Hypothalamus (tissue), 51 donors: ENCODE measurements at regions not wholly inside any gene's neighbourhood (a gene's known extent, or its start where the extent isn't known, plus 50 kb on each side); places are given as distances from the start of the nearest gene placed in this dataset.
"Not testable (repeated sequence)": the region's sequence is repeated elsewhere in the genome, so short reads cannot be mapped to it uniquely, and the experiment has no call there.

Experiments
- DNase-seq, 51 donors: peaks; one replicate each; lab custom pipeline; 2025; lab: John Stamatoyannopoulos, UW

- not testable (repeated sequence) for DNase-seq
Measured at GRCh38 chr6:153442749-153443148, 311.7 kb upstream of the RGS17 start.

GRCh38 chr6:153442096-153442495 is 311.0 kb upstream of the RGS17 start:
- no peak for DNase-seq

DNA sequence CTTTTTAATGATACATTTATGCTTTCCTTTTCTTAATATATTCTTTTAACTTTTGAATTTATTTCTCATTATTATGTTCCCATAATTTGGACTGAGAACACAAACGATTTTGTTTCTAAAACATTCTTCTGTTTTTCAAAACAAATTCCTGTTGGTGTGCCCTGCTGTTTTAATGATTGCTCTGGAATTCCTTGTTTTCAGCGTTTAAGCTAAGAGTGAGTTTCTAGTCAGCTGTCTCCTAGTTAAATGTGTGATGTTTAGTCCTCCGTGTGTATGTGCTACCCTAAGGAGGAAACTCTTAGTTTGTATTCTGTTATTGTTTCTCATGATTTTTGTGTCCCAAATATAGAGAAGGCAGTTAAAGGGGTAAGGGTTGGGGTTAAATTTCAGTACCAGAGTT is 306.1 kb upstream of the RGS17 start:
- no peak for DNase-seq

- no peak for DNase-seq
Measured at GRCh38 chr6:153436351-153436750, 305.3 kb upstream of the RGS17 start.

- DNase-seq = no peak
Measured at GRCh38 chr6:153435787-153436186, 304.7 kb upstream of the RGS17 start.

- no peak for DNase-seq
Measured at GRCh38 chr6:153425536-153425935, 294.5 kb upstream of the RGS17 start.

- DNase-seq = no peak
Measured at GRCh38 chr6:153424719-153425400, 293.8 kb upstream of the RGS17 start.

- DNase-seq = no peak
Measured at GRCh38 chr6:153412519-153412918, 281.4 kb upstream of the RGS17 start.

- no peak for DNase-seq
Measured at GRCh38 chr6:153411070-153411648, 280.1 kb upstream of the RGS17 start.

- no peak for DNase-seq
Measured at GRCh38 chr6:153405931-153406330, 274.8 kb upstream of the RGS17 start.

GRCh38 chr6:153401751-153402150 is 270.7 kb upstream of the RGS17 start:
- DNase-seq = no peak

GRCh38 chr6:153392156-153392555 is 261.1 kb upstream of the RGS17 start:
- no peak for DNase-seq

DNA sequence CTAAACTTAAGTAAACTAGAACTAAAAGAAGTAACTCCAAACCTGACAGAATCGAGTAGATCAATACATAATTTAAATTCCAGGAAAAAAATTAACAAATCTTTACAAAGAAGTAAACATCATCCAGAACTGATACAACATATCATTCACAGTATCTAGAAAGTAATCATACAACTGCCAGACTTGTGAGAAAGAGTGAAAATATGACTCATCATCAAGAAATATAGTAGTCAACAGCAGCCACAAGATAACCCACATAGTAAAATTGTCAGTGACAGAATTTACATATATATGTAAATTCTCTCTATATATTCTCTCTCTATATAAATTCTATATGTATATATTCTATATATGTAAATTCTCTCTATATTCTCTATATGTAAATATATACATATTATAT is 242.8 kb upstream of the RGS17 start:
- no peak for DNase-seq

GRCh38 chr6:153368131-153368530 is 237.0 kb upstream of the RGS17 start:
- no peak for DNase-seq

GRCh38 chr6:153367021-153367420 is 235.9 kb upstream of the RGS17 start:
- DNase-seq = no peak

GRCh38 chr6:153357391-153357790 is 226.3 kb upstream of the RGS17 start:
- DNase-seq = no peak

- no peak for DNase-seq
Measured at GRCh38 chr6:153340568-153340967, 209.5 kb upstream of the RGS17 start.

- no peak for DNase-seq
Measured at GRCh38 chr6:153334121-153334520, 203.0 kb upstream of the RGS17 start.

- DNase-seq = not testable (repeated sequence)
Measured at GRCh38 chr6:153331221-153331620, 200.1 kb upstream of the RGS17 start.

GRCh38 chr6:153328194-153328593 is 197.1 kb upstream of the RGS17 start:
- no peak for DNase-seq

GRCh38 chr6:153325661-153326060 is 194.6 kb upstream of the RGS17 start:
- DNase-seq = no peak

- peak in 30 of 51 donors; percentile 1 to 47 (median 10) for DNase-seq
Measured at GRCh38 chr6:153312634-153313033, 181.6 kb upstream of the RGS17 start.

DNA sequence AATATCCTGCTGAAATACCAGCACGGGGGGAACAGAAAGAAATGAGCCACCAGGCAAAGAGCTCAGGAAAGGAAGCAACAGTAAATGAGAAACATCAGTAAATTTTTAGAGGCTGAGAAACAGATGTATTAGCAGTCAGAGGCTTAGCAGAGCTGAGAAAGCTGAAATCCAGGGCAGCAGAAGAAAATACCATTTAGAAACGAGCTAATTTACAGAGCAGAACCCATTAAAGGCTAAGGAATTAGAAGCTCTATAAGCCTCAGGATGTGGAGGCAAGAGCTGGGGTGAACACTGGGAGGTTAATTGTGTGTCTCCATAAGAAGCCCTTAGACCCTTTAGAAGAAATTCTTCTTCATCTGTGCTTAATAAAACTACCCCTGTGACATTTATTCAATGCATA is 178.6 kb upstream of the RGS17 start:
- no peak for DNase-seq
